Panc1 (cell line): ENCODE measurements at regions not wholly inside any gene's neighbourhood (a gene's known extent, or its start where the extent isn't known, plus 50 kb on each side); places are given as distances from the start of the nearest gene placed in this dataset.

Experiments used
- ATAC-seq: fragments of 200-7000 bp; cut with Tn5 transposase; 2 replicates; pipeline ENCODE4 v1.9.1; 2020; ENCODE audit warnings: mild to moderate bottlenecking, moderate library complexity
- BruUV-seq: library from RNA; stranded (reverse); fragments of 400-500 nt; replicated peaks from 2 replicates; lab custom pipeline; 2021; lab: Mats Ljungman, UMichigan
- CTCF ChIA-PET: fragments of 300-600 bp; sonication (Branson Sonifier 250); formaldehyde crosslinking; loops from one replicate; lab custom pipeline; 2022; ENCODE audit warnings: antibody characterized with exemption; lab: Charles Lee
- POLR2A ChIA-PET: fragments of 300-600 bp; sonication (Branson Sonifier 250); formaldehyde crosslinking; loops from one replicate; lab custom pipeline; 2022; ENCODE audit warnings: antibody characterized with exemption; lab: Charles Lee
- DNase-seq: peaks from one replicate; pipeline ENCODE4 v3.0.0-alpha.2; 2010; ENCODE audit warnings: low read depth, low spot score
- H3K27ac ChIP-seq: 2 replicates; pipeline ENCODE4 v1.5.1; 2011; ENCODE audit warnings: mild to moderate bottlenecking, low read length, inconsistent platforms
- H3K27me3 ChIP-seq: fragments of 200-500 bp; sonication (Bioruptor generic); 2 replicates; pipeline ENCODE4 v1.6.0; 2014; ENCODE audit warnings: low read length, inconsistent platforms; ENCODE audit not compliant: control insufficient read depth, insufficient read depth
- H3K36me3 ChIP-seq: fragments of 200-500 bp; sonication (Bioruptor generic); 2 replicates; pipeline ENCODE4 v1.5.1; 2014; ENCODE audit warnings: inconsistent platforms, mild to moderate bottlenecking, low read length, moderate library complexity; ENCODE audit not compliant: control insufficient read depth, insufficient read depth
- H3K4me1 ChIP-seq: 2 replicates; pipeline ENCODE4 v1.5.1; 2011; ENCODE audit warnings: inconsistent platforms, mild to moderate bottlenecking, low read length, moderate library complexity; ENCODE audit not compliant: control insufficient read depth, insufficient read depth
- H3K4me3 ChIP-seq, 2 experiments: 2 replicates each; pipeline ENCODE4 v1.5.1; 2011 to 2012; ENCODE audit warnings: low read depth in 2 of 2, low read length in 2 of 2, mild to moderate bottlenecking in 2 of 2, inconsistent platforms in 1 of 2, moderate library complexity in 1 of 2
- H3K9me3 ChIP-seq: fragments of 200-500 bp; sonication (Bioruptor generic); 2 replicates; pipeline ENCODE4 v1.5.1; 2014; ENCODE audit warnings: low read depth, mild to moderate bottlenecking, inconsistent platforms, low read length, moderate library complexity; ENCODE audit not compliant: control insufficient read depth, insufficient read depth
- POLR2AphosphoS5 ChIP-seq: IDR thresholded peaks from 2 replicates; pipeline ENCODE4 v1.6.1; 2012; ENCODE audit warnings: mild to moderate bottlenecking, low read depth, low read length, moderate library complexity
- SIN3A ChIP-seq: IDR thresholded peaks from 2 replicates; pipeline ENCODE4 v1.6.1; 2012; ENCODE audit warnings: low read depth, mild to moderate bottlenecking, low read length, moderate library complexity, borderline replicate concordance; ENCODE audit not compliant: insufficient read depth
- TCF7L2 ChIP-seq: IDR thresholded peaks from 2 replicates; pipeline ENCODE4 v1.6.1; 2011; ENCODE audit warnings: mild to moderate bottlenecking, low read depth, low read length, inconsistent platforms
- in situ Hi-C: cut with HindIII; loops from 2 replicates; pipeline ENCODE4 v1.10.0; 2016; ENCODE audit warnings: low sequenced_read_pairs, low pct_unique_long_range_greater_than_20kb
- intact Hi-C: fragments of 100-400 bp; cut with micrococcal nuclease; formaldehyde crosslinking; loops from one replicate; pipeline ENCODE4 v1.10.0; 2022; ENCODE audit not compliant: unreplicated experiment
- TF ChIP-seq, protein P1 (sequence below), 2 experiments: IDR thresholded peaks; 2 replicates each; pipeline ENCODE4 v1.6.1; 2011 to 2012; ENCODE audit warnings: low read depth in 2 of 2, control low read depth in 1 of 2, low read length in 1 of 2, mild to moderate bottlenecking in 1 of 2, moderate library complexity in 1 of 2; ENCODE audit not compliant: insufficient read depth in 1 of 2
- TF ChIP-seq, protein P2 (sequence below): fragments of 450-650 bp; IDR thresholded peaks from 2 replicates; pipeline ENCODE4 v1.5.1; 2017; ENCODE audit warnings: mild to moderate bottlenecking

DNA sequence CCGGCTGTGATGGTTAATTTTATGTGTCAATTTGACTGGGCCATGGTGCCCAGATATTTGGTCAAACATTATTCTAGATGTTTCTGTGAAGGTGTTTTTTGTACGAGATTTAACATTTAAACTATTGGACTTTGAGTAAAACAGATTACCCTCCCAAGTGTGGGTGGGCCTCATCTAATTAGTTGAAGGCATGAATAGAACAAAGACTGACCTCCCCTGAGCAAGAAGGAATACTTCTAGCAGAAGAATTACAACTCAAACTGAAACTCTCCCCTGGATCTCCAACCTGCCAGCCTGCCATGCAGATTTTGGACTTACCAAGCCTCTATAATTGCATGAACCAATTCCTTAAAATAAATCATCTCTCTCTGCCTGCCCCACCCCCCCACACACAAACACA is 132.5 kb downstream of the DHX15 start:
- ChIA-PET CTCF (no interaction called here), POLR2A (no interaction called here)
- BruUV-seq = no TSS peak
- no peak overlapping the region for H3K27ac ChIP-seq
- H3K9me3 ChIP-seq = no peaks in the 10 kb centered on the region
- intact Hi-C loops = no loop called here
- H3K36me3 ChIP-seq = no peaks in the 10 kb centered on the region
- no peak overlapping the region for H3K4me3 ChIP-seq
- in situ Hi-C loops = no loop called here
- DNase-seq = no peak
- H3K4me1 ChIP-seq = no peaks in the 10 kb centered on the region
- TF ChIP-seq, protein P1, sequence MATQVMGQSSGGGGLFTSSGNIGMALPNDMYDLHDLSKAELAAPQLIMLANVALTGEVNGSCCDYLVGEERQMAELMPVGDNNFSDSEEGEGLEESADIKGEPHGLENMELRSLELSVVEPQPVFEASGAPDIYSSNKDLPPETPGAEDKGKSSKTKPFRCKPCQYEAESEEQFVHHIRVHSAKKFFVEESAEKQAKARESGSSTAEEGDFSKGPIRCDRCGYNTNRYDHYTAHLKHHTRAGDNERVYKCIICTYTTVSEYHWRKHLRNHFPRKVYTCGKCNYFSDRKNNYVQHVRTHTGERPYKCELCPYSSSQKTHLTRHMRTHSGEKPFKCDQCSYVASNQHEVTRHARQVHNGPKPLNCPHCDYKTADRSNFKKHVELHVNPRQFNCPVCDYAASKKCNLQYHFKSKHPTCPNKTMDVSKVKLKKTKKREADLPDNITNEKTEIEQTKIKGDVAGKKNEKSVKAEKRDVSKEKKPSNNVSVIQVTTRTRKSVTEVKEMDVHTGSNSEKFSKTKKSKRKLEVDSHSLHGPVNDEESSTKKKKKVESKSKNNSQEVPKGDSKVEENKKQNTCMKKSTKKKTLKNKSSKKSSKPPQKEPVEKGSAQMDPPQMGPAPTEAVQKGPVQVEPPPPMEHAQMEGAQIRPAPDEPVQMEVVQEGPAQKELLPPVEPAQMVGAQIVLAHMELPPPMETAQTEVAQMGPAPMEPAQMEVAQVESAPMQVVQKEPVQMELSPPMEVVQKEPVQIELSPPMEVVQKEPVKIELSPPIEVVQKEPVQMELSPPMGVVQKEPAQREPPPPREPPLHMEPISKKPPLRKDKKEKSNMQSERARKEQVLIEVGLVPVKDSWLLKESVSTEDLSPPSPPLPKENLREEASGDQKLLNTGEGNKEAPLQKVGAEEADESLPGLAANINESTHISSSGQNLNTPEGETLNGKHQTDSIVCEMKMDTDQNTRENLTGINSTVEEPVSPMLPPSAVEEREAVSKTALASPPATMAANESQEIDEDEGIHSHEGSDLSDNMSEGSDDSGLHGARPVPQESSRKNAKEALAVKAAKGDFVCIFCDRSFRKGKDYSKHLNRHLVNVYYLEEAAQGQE (IDR thresholded peaks at IDR 0.05; ENCODE audit: insufficient read depth in 1 of 2, low read depth in 2 of 2, low read length in 1 of 2) = no peak
- TF ChIP-seq, protein P2, sequence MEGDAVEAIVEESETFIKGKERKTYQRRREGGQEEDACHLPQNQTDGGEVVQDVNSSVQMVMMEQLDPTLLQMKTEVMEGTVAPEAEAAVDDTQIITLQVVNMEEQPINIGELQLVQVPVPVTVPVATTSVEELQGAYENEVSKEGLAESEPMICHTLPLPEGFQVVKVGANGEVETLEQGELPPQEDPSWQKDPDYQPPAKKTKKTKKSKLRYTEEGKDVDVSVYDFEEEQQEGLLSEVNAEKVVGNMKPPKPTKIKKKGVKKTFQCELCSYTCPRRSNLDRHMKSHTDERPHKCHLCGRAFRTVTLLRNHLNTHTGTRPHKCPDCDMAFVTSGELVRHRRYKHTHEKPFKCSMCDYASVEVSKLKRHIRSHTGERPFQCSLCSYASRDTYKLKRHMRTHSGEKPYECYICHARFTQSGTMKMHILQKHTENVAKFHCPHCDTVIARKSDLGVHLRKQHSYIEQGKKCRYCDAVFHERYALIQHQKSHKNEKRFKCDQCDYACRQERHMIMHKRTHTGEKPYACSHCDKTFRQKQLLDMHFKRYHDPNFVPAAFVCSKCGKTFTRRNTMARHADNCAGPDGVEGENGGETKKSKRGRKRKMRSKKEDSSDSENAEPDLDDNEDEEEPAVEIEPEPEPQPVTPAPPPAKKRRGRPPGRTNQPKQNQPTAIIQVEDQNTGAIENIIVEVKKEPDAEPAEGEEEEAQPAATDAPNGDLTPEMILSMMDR = no peak
- TF ChIP-seq SIN3A (no peak), TCF7L2 (no peak), POLR2AphosphoS5 (no peak)
- H3K27me3 ChIP-seq = no peaks in the 10 kb centered on the region
- no peak for ATAC-seq

DNA sequence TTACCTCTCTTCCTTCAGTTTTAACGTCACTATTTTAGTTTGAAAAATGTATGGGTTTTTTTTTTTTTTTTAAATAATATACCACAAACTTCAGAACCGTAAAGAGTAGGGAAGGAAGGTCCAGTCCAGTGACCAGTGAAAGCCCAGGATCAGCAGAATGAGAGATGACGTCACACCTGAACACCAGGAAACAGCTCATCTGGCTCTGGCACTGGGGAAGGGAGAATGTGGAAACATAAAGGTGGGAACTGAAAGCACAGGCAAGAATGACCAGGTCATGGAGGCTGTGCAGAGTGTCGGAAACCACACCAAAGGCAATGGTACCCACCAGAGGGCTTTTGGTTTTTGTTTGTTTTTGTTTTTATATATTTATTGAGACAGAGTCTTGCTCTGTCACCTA is 141.2 kb downstream of the DHX15 start:
- POLR2A ChIA-PET = no interaction called here
- Histone ChIP-seq H3K9me3 (no peaks in the 10 kb centered on the region), H3K36me3 (no peaks in the 10 kb centered on the region), H3K4me3 (no peak overlapping the region), H3K4me1 (no peaks in the 10 kb centered on the region), H3K27ac (no peak overlapping the region), H3K27me3 (no peaks in the 10 kb centered on the region; the same call in 1 of the 2 replicates)
- BruUV-seq = no TSS peak
- in situ Hi-C loops = no loop called here
- intact Hi-C loops = no loop called here
- DNase-seq = no peak
- CTCF ChIA-PET = no interaction called here
- ATAC-seq = no peak
- TF ChIP-seq, protein P1 (IDR thresholded peaks at IDR 0.05; ENCODE audit: insufficient read depth in 1 of 2, low read depth in 2 of 2, low read length in 1 of 2) = no peak
- TF ChIP-seq SIN3A (no peak), TCF7L2 (no peak), POLR2AphosphoS5 (no peak)
- TF ChIP-seq, protein P2 = no peak
